HUES64 (cell line): ENCODE measurements at regions not wholly inside any gene's neighbourhood (a gene's known extent, or its start where the extent isn't known, plus 50 kb on each side); places are given as distances from the start of the nearest gene placed in this dataset.

Experiments used
- H3K27ac ChIP-seq: 2 replicates; pipeline ENCODE4 v1.7.0; 2013; ENCODE audit warnings: low read depth, low read length, inconsistent platforms
- H3K27me3 ChIP-seq: 2 replicates; pipeline ENCODE4 v1.6.1; 2013; ENCODE audit warnings: mild to moderate bottlenecking, low read length; ENCODE audit not compliant: insufficient read depth
- H3K36me3 ChIP-seq: 2 replicates; pipeline ENCODE4 v1.6.1; 2013; ENCODE audit warnings: mild to moderate bottlenecking, low read length; ENCODE audit not compliant: insufficient read depth
- H3K4me1 ChIP-seq: 2 replicates; pipeline ENCODE4 v1.6.1; 2013; ENCODE audit warnings: mild to moderate bottlenecking, low read length, moderate library complexity; ENCODE audit not compliant: insufficient read depth
- H3K4me3 ChIP-seq: 2 replicates; pipeline ENCODE4 v1.5.1; 2013; ENCODE audit warnings: mild to moderate bottlenecking, low read length, moderate library complexity
- H3K9ac ChIP-seq: 2 replicates; pipeline ENCODE4 v1.6.1; 2013; ENCODE audit warnings: mild to moderate bottlenecking, low read depth, low read length
- H3K9me3 ChIP-seq: 2 replicates; pipeline ENCODE4 v1.6.1; 2013; ENCODE audit warnings: low read depth, low read length; ENCODE audit not compliant: insufficient read depth
- WGBS: fragments of 150-250, 120-280 bp; methylation state at CpG from one replicate; pipeline ENCODE4 v1.1.7; 2013; ENCODE audit warnings: missing lambda C conversion rate; 5-methylcytosine and 5-hydroxymethylcytosine counted together

- no peak overlapping the region for H3K27ac ChIP-seq
Measured at GRCh38 chr1:232192781-232193450, 437.0 kb downstream of the SIPA1L2 start.

GRCh38 chr1:232191560-232191959 is 438.4 kb downstream of the SIPA1L2 start:
- H3K9ac ChIP-seq = no peak overlapping the region
- H3K27me3 ChIP-seq = no peaks in the 10 kb centered on the region
- no peaks in the 10 kb centered on the region; the same call in 1 of the 2 replicates for H3K36me3 ChIP-seq
- H3K27ac ChIP-seq = no peak overlapping the region
- WGBS = 95% methylated on average over 6 of the region's 6 CpGs
- H3K4me3 ChIP-seq = no peak overlapping the region
- peaks cover 6% of the 10 kb centered on the region; the same call in 1 of the 2 replicates for H3K4me1 ChIP-seq
- no peaks in the 10 kb centered on the region for H3K9me3 ChIP-seq

More at GRCh38 chr1:232192781-232193450, 437.0 kb downstream of the SIPA1L2 start:
- H3K4me1 ChIP-seq = peaks cover 6% of the 10 kb centered on the region; the same call in 1 of the 2 replicates
- H3K4me3 ChIP-seq = no peak overlapping the region
- H3K27me3 ChIP-seq = no peaks in the 10 kb centered on the region
- H3K36me3 ChIP-seq = no peaks in the 10 kb centered on the region; the same call in 1 of the 2 replicates
- H3K9me3 ChIP-seq = no peaks in the 10 kb centered on the region
- 97% methylated on average over 3 of the region's 3 CpGs for WGBS
- no peak overlapping the region for H3K9ac ChIP-seq

DNA sequence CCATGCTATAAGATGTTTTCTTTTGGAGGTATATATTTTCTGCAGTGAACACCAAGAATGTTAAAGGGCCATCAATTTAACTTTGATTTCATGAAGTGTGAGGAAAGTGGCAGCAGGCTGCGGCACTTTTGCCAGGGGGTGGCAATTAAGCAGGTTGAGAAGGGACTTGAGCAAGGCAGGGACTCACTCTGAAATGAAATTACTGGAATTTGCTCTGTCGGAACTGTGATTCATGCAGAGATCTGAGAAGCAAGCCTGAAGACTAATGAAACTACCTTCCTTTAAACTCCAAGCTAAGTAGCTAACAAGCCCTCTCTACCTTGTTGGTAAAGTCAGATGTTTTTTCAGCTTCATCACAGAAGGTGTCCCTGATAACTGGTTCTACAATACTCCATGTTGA is 441.6 kb downstream of the SIPA1L2 start:
- Histone ChIP-seq H3K9me3 (no peaks in the 10 kb centered on the region), H3K27ac (no peak overlapping the region), H3K36me3 (peaks cover 7% of the 10 kb centered on the region; the same call in 1 of the 2 replicates), H3K4me3 (no peak overlapping the region), H3K9ac (no peak overlapping the region), H3K4me1 (peaks cover 6% of the 10 kb centered on the region; the same call in 1 of the 2 replicates), H3K27me3 (no peaks in the 10 kb centered on the region)
- 95% methylated on average over 2 of the region's 2 CpGs for WGBS

- Histone ChIP-seq H3K27ac (no peak overlapping the region), H3K9ac (no peak overlapping the region), H3K4me1 (peaks cover 6% of the 10 kb centered on the region; the same call in 1 of the 2 replicates), H3K27me3 (no peaks in the 10 kb centered on the region), H3K9me3 (no peaks in the 10 kb centered on the region), H3K4me3 (no peak overlapping the region), H3K36me3 (peaks cover 7% of the 10 kb centered on the region; the same call in 1 of the 2 replicates)
- 87% methylated on average over 3 of the region's 3 CpGs for WGBS
Measured at GRCh38 chr1:232186931-232187330, 443.0 kb downstream of the SIPA1L2 start.

DNA sequence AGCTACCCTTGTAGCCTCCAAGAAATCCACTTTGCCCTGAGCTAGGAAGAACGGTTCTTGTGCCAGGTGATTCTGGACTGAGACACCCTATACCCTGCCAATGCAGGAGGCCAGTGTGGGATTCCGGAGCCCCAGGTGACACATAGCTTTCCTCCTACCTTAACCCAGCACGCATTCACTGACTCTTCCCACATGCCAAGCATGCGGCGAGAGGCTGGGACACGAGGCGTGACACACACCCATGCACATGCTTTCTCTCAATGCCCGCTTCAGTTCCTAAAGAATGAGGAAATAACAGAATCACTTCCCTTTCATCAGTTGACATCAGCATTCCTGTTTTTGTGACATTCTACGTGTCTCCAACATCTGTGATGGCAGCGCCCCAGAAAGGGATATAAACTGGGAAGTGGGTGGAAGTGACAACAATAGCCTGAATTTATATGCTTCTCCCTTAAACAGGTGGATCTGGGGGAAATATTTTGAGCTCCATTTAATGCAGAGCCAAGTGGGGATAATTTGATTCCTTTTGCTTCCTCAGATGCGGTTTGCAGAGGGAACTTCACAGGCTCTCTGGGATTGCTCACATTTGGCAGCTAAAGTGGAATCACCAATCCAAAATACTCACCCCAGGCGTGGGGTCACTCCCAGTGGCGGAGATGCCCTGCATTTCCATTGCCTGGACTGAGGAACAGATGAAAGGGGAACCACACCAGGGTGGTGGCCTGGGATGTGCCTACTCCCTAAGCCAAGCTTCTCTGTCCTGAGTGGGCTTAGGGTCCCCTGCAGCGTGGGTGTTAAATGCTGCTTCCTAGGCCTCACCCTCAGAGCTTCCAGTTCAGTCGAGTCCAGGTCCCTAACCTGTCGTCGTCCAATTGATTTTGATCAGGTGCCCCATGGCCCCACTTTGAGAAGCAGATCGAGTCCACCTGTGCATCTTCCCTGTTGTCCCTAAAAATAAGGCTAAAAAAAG is 445.1 kb downstream of the SIPA1L2 start:
- peaks cover 12% of the 10 kb centered on the region; the same call in 1 of the 2 replicates for H3K36me3 ChIP-seq
- H3K4me3 ChIP-seq = no peak overlapping the region
- no peaks in the 10 kb centered on the region for H3K9me3 ChIP-seq
- H3K27ac ChIP-seq = no peak overlapping the region
- no peak overlapping the region for H3K9ac ChIP-seq
- H3K4me1 ChIP-seq = peaks cover 11% of the 10 kb centered on the region
- WGBS = 91% methylated on average over 18 of the region's 18 CpGs
- no peaks in the 10 kb centered on the region for H3K27me3 ChIP-seq

- Histone ChIP-seq H3K9ac (no peak overlapping the region), H3K36me3 (peaks cover 12% of the 10 kb centered on the region; the same call in 1 of the 2 replicates), H3K9me3 (no peaks in the 10 kb centered on the region), H3K27me3 (no peaks in the 10 kb centered on the region), H3K4me1 (peaks cover 15% of the 10 kb centered on the region), H3K27ac (no peak overlapping the region), H3K4me3 (no peak overlapping the region)
Measured at GRCh38 chr1:232183802-232184201, 446.1 kb downstream of the SIPA1L2 start.

GRCh38 chr1:232183266-232183800 is 446.6 kb downstream of the SIPA1L2 start:
- H3K4me1 ChIP-seq = peaks cover 16% of the 10 kb centered on the region
- H3K27ac ChIP-seq = no peak overlapping the region
- peaks cover 12% of the 10 kb centered on the region; the same call in 1 of the 2 replicates for H3K36me3 ChIP-seq
- H3K4me3 ChIP-seq = no peak overlapping the region
- 81% methylated on average over 8 of the region's 8 CpGs for WGBS
- H3K9ac ChIP-seq = no peak overlapping the region
- no peaks in the 10 kb centered on the region for H3K9me3 ChIP-seq
- no peaks in the 10 kb centered on the region for H3K27me3 ChIP-seq

DNA sequence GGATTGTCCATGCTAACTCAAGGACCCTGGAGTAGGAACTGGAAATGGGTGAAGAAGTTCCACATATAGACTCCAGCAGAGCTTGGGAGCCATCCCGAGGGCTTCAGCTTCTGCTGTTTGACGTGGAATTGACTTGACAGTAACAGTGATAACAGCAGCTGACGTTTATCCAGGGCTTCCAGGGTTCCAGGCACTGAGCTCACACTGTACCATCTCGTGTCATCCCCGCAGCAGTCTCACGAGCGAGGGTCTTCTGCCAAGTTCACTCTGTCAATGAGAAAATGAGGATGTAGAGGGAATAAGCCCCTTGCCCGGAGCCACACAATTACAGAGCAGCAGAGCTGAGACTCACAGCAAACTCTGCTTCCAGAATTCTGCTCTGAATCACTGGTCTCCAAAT is 447.7 kb downstream of the SIPA1L2 start:
- Histone ChIP-seq H3K4me1 (peaks cover 16% of the 10 kb centered on the region), H3K4me3 (no peak overlapping the region), H3K27me3 (no peaks in the 10 kb centered on the region), H3K9me3 (no peaks in the 10 kb centered on the region), H3K9ac (no peak overlapping the region), H3K27ac (no peak overlapping the region), H3K36me3 (peaks cover 13% of the 10 kb centered on the region; the same call in 1 of the 2 replicates)
- 89% methylated on average over 8 of the region's 8 CpGs for WGBS

DNA sequence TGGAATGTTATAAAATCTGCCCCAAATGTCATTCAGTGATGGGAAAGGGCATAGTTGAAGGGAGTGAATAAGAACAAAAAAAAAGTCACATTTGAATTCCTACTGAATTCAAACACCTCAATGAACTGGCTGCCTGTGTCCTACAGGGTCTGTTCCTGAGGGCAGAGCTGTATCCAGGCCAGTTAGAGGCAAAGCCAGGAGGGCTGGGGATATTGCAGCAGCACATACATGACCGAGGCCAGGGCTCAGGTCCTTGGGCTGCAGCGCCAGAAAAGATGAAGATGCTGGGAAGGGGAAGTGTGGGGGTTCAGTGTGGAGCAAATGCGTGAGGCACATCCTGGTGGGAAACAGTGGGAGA is 449.2 kb downstream of the SIPA1L2 start:
- 96% methylated on average over 3 of the region's 3 CpGs for WGBS
- H3K4me3 ChIP-seq = no peak overlapping the region
- H3K27me3 ChIP-seq = no peaks in the 10 kb centered on the region
- H3K9me3 ChIP-seq = no peaks in the 10 kb centered on the region
- H3K36me3 ChIP-seq = peaks cover 17% of the 10 kb centered on the region; the same call in 1 of the 2 replicates
- peaks cover 16% of the 10 kb centered on the region for H3K4me1 ChIP-seq
- no peak overlapping the region for H3K27ac ChIP-seq
- H3K9ac ChIP-seq = no peak overlapping the region

GRCh38 chr1:232179896-232180778 is 449.8 kb downstream of the SIPA1L2 start:
- Histone ChIP-seq H3K36me3 (peaks cover 20% of the 10 kb centered on the region; the same call in 1 of the 2 replicates), H3K27me3 (no peaks in the 10 kb centered on the region), H3K27ac (no peak overlapping the region), H3K9me3 (no peaks in the 10 kb centered on the region), H3K9ac (0 out of 2 replicates have a peak overlapping the region, but pooled peaks have one; percentile 12), H3K4me3 (no peak overlapping the region), H3K4me1 (peaks cover 16% of the 10 kb centered on the region)
- WGBS = 81% methylated on average over 10 of the region's 10 CpGs
